A549 (cell line): ENCODE measurements at regions not wholly inside any gene's neighbourhood (a gene's known extent, or its start where the extent isn't known, plus 50 kb on each side); places are given as distances from the start of the nearest gene placed in this dataset.
A peak's percentile ranks its signal among the peaks of the same experiment; 100 is the strongest.

Experiments
- ATAC-seq, 2 experiments: fragments of 200-7000 bp in 1 of 2; fragments of >200 bp in 1 of 2; cut with Nextera tagmentation in 1 of 2; cut with Tn5 transposase in 1 of 2; 3 replicates each; pipeline versions ENCODE4 v1.8.0 to v1.9.1; 2018 to 2020; ENCODE audit warnings: mild to moderate bottlenecking in 1 of 2, moderate library complexity in 1 of 2
- CTCF ChIA-PET: fragments of 300-600 bp; sonication (Branson Sonifier 250); formaldehyde crosslinking; extraction: SDS; loops from one replicate; lab custom pipeline; 2021; ENCODE audit warnings: antibody characterized with exemption, inconsistent platforms; lab: Yijun Ruan, JAX
- POLR2A ChIA-PET: fragments of 350-600 bp; formaldehyde crosslinking; extraction: SDS; loops from one replicate; lab custom pipeline; 2021; ENCODE audit warnings: antibody characterized with exemption, inconsistent platforms; lab: Yijun Ruan, JAX
- DNase-seq, 2 experiments: peaks; one replicate each; pipeline versions ENCODE4 v3.0.0 to v3.0.0-alpha.2; 2011 to 2016; ENCODE audit warnings: low read depth in 1 of 2, low spot score in 1 of 2
- FAIRE-seq: peaks from 2 replicates; lab custom pipeline; 2011; peaks lifted over from hg19 to GRCh38; lab: Jason Lieb, UNC
- H3K27ac ChIP-seq, 2 experiments: fragments of >200 bp; sonication (Bioruptor Twin); formaldehyde crosslinking; 3 replicates each; pipeline ENCODE4 v1.5.1; 2016 to 2017
- H3K4me1 ChIP-seq: fragments of >200 bp; sonication (Bioruptor Twin); formaldehyde crosslinking; 3 replicates; pipeline ENCODE4 v1.6.1; 2016
- H3K4me2 ChIP-seq: fragments of >200 bp; sonication (Bioruptor Twin); formaldehyde crosslinking; 3 replicates; pipeline ENCODE4 v1.6.1; 2016
- H3K4me3 ChIP-seq: fragments of >200 bp; sonication (Bioruptor Twin); formaldehyde crosslinking; 3 replicates; pipeline ENCODE4 v1.5.1; 2016
- H3K9me3 ChIP-seq: fragments of >200 bp; sonication (Bioruptor Twin); formaldehyde crosslinking; 3 replicates; pipeline ENCODE4 v1.6.1; 2016
- BHLHE40 ChIP-seq: IDR thresholded peaks from 2 replicates; pipeline ENCODE4 v1.6.1; 2012; ENCODE audit warnings: low read depth, low read length, inconsistent platforms
- CBX8 ChIP-seq: fragments of 200-600 bp; sonication (generic); IDR thresholded peaks from 2 replicates; pipeline ENCODE4 v1.6.1; 2016
- CHD2 ChIP-seq: fragments of 150-350 bp; IDR thresholded peaks from 2 replicates; pipeline ENCODE4 v1.6.1; 2014; ENCODE audit warnings: low read length; ENCODE audit not compliant: partially characterized antibody
- CHD4 ChIP-seq: fragments of 200-600 bp; sonication (generic); IDR thresholded peaks from 2 replicates; pipeline ENCODE4 v1.6.1; 2016; ENCODE audit warnings: antibody characterized with exemption, mild to moderate bottlenecking, borderline replicate concordance
- FOSL2 ChIP-seq, 2 experiments: fragments of 450-650 bp in 1 of 2; fragments of >200 bp in 1 of 2; sonication (Bioruptor Twin) in 1 of 2; formaldehyde crosslinking; IDR thresholded peaks; 2 replicates each; pipeline versions ENCODE4 v1.5.0 to v1.6.1; 2016 to 2020; ENCODE audit warnings: mild to moderate bottlenecking in 1 of 2, moderate library complexity in 1 of 2
- GATA3 ChIP-seq: IDR thresholded peaks from 2 replicates; pipeline ENCODE4 v1.6.1; 2012; ENCODE audit warnings: borderline replicate concordance
- HEYL ChIP-seq: fragments of 250-450 bp; sonication (Bioruptor Pico); IDR thresholded peaks from 2 replicates; pipeline ENCODE4 v1.8.0; 2021; ENCODE audit warnings: mild to moderate bottlenecking, moderate library complexity
- HOXB13 ChIP-seq: fragments of 250-450 bp; sonication (Bioruptor Pico); IDR thresholded peaks from 2 replicates; pipeline ENCODE4 v1.5.0; 2020; ENCODE audit warnings: low read depth, mild to moderate bottlenecking, moderate library complexity
- JUNB ChIP-seq: fragments of >200 bp; sonication (Bioruptor Twin); formaldehyde crosslinking; IDR thresholded peaks from 2 replicates; pipeline ENCODE4 v1.6.1; 2016
- PHF8 ChIP-seq: fragments of 200-600 bp; sonication (generic); IDR thresholded peaks from 2 replicates; pipeline ENCODE4 v1.6.1; 2016; ENCODE audit warnings: low read depth, mild to moderate bottlenecking, antibody characterized with exemption, moderate library complexity, borderline replicate concordance
- POLR2AphosphoS2 ChIP-seq: conservative IDR thresholded peaks from 2 replicates; pipeline ENCODE4 v1.6.1; 2012; ENCODE audit warnings: low read length, improper control_type of control experiment, inconsistent platforms
- RCOR1 ChIP-seq: fragments of 150-350 bp; IDR thresholded peaks from 2 replicates; pipeline ENCODE4 v1.6.1; 2014; ENCODE audit warnings: antibody characterized with exemption, low read length, low read depth
- RNF2 ChIP-seq: fragments of 200-600 bp; sonication (generic); IDR thresholded peaks from 2 replicates; pipeline ENCODE4 v1.6.1; 2016; ENCODE audit warnings: low read depth, mild to moderate bottlenecking, antibody characterized with exemption, moderate library complexity, borderline replicate concordance
- SMC3 ChIP-seq: fragments of >200 bp; sonication (Bioruptor Twin); formaldehyde crosslinking; IDR thresholded peaks from 3 replicates; pipeline ENCODE4 v1.6.1; 2018; ENCODE audit warnings: inconsistent platforms
- SREBF2 ChIP-seq: fragments of 450-650 bp; IDR thresholded peaks from 2 replicates; pipeline ENCODE4 v1.6.1; 2014; ENCODE audit warnings: mild to moderate bottlenecking, moderate library complexity
- ZC3H11A ChIP-seq: fragments of 450-650 bp; IDR thresholded peaks from 2 replicates; pipeline ENCODE4 v1.6.1; 2014; ENCODE audit warnings: antibody characterized with exemption, mild to moderate bottlenecking
- ZFP36 ChIP-seq: fragments of 450-650 bp; IDR thresholded peaks from 2 replicates; pipeline ENCODE4 v1.6.1; 2014; ENCODE audit warnings: borderline replicate concordance; ENCODE audit not compliant: partially characterized antibody
- ZNF302 ChIP-seq: fragments of 250-450 bp; sonication (Bioruptor Pico); IDR thresholded peaks from 2 replicates; pipeline ENCODE4 v1.9.0; 2021; ENCODE audit warnings: inconsistent platforms, mild to moderate bottlenecking, moderate library complexity
- ZSCAN20 ChIP-seq: fragments of 250-450 bp; sonication (Bioruptor Pico); IDR thresholded peaks from 2 replicates; pipeline ENCODE4 v1.8.0; 2022; ENCODE audit warnings: mild to moderate bottlenecking, moderate library complexity
- WGBS: methylation state at CpG from one replicate; pipeline ENCODE4 v1.1.6; 2017; ENCODE audit errors: missing lambda C conversion rate; 5-methylcytosine and 5-hydroxymethylcytosine counted together
- TF ChIP-seq, protein P1 (sequence below): fragments of 250-450 bp; sonication (Bioruptor Pico); IDR thresholded peaks from 2 replicates; pipeline ENCODE4 v1.5.0; 2021; ENCODE audit warnings: mild to moderate bottlenecking, moderate library complexity, borderline replicate concordance
- TF ChIP-seq, protein P2 (sequence below): IDR thresholded peaks from 2 replicates; pipeline ENCODE4 v1.6.1; 2012
- TF ChIP-seq, protein P3 (sequence below): IDR thresholded peaks from 2 replicates; pipeline ENCODE4 v1.6.1; 2012; ENCODE audit warnings: low read depth, borderline replicate concordance
- TF ChIP-seq, protein P4 (sequence below): fragments of 250-450 bp; sonication (Bioruptor Pico); IDR thresholded peaks from 2 replicates; pipeline ENCODE4 v1.5.0; 2020; ENCODE audit warnings: low read depth, mild to moderate bottlenecking, moderate library complexity

DNA sequence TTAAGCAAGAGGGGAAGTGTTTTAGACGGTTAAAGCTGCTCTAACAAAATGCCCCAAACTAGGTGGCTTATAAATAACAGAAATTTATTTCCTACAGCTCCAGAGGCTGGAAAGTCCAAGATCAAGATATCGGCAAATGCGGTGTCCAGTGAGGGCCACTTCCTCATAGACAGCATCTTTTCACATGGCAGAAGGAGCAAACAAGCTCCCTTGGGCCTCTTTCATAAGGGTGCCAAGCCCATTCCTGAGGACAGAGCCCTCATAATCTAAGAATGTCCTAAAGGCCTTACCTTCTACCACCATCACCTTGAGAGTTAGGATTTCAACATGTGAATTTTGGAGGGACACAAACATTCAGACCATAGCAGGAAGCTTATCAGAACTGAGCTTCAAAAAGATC, 57.3 kb upstream of the PPP1CB start:
- TF ChIP-seq GATA3, result no peak
- H3K4me3 ChIP-seq, result no peak overlapping the region
- 92% methylated on average over 3 of the region's 3 CpGs for WGBS
- H3K4me2 ChIP-seq, result no peak overlapping the region
- FAIRE-seq (no peak), ATAC-seq (no peak), DNase-seq (no peak)
- H3K9me3 ChIP-seq, result no peaks in the 10 kb centered on the region
- ChIA-PET POLR2A (interaction anchor here (0.5 to 1.6 kb wide), 2 partner anchors 23 to 58 kb away, joined by 4 to 5 read pairs; partner anchors contain the start of gene PPP1CB), CTCF (interaction anchor here (1.2 to 2.5 kb wide), 3 partner anchors 9 to 128 kb away, joined by 6 to 10 read pairs (median 8); no protein-coding TSS in a partner anchor)
- H3K4me1 ChIP-seq, result peaks cover 14% of the 10 kb centered on the region
- H3K27ac ChIP-seq, result no peak overlapping the region; a peak in 1 of 6 replicates

DNA sequence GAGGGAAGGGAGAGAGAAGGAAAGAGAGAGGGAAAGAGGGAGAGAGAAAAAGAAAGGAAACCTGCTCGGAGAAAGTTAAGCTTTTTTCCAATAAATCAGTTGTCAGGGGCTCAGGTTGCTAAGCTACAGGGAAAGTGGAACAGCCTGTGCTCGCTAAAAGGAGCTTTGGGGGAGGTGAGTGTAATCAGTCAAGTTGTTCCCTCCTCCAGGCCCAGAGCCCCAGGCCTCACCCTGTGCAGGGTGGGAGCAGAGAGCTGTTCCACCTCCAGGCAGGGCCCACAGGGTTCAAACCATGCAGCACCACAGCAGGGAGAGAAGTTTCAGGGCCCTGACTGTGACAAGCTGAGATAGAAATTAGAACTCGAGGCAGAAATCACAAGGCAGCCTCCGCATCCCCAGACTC, 56.4 kb upstream of the PPP1CB start:
- CTCF ChIA-PET, result interaction anchor here (1.2 to 2.5 kb wide), 4 partner anchors 10 to 129 kb away, joined by 3 to 10 read pairs (median 7); no protein-coding TSS in a partner anchor
- TF ChIP-seq HOXB13 (CRISPR knock-in tag) (no peak), SMC3 (no peak)
- TF ChIP-seq, protein P1, sequence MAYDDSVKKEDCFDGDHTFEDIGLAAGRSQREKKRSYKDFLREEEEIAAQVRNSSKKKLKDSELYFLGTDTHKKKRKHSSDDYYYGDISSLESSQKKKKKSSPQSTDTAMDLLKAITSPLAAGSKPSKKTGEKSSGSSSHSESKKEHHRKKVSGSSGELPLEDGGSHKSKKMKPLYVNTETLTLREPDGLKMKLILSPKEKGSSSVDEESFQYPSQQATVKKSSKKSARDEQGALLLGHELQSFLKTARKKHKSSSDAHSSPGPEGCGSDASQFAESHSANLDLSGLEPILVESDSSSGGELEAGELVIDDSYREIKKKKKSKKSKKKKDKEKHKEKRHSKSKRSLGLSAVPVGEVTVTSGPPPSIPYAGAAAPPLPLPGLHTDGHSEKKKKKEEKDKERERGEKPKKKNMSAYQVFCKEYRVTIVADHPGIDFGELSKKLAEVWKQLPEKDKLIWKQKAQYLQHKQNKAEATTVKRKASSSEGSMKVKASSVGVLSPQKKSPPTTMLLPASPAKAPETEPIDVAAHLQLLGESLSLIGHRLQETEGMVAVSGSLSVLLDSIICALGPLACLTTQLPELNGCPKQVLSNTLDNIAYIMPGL, result no peak
- TF ChIP-seq, all 56 proteins: peak for 0
- POLR2A ChIA-PET, result interaction anchor here (1.6 kb wide), 1 partner anchor 57 kb away, joined by 4 read pairs; the partner anchor contains the start of gene PPP1CB
- ATAC-seq, result no peak
- Histone ChIP-seq H3K4me2 (peak overlapping the region; percentile 9; the same call in 1 of the 3 replicates), H3K27ac (peak overlapping the region; percentile 18 to 51; a peak in 3 of 6 replicates), H3K4me3 (no peak overlapping the region), H3K9me3 (no peaks in the 10 kb centered on the region), H3K4me1 (peaks cover 14% of the 10 kb centered on the region)
- 70% methylated on average over 4 of the region's 4 CpGs for WGBS
- no peak for DNase-seq
- no peak for FAIRE-seq

DNA sequence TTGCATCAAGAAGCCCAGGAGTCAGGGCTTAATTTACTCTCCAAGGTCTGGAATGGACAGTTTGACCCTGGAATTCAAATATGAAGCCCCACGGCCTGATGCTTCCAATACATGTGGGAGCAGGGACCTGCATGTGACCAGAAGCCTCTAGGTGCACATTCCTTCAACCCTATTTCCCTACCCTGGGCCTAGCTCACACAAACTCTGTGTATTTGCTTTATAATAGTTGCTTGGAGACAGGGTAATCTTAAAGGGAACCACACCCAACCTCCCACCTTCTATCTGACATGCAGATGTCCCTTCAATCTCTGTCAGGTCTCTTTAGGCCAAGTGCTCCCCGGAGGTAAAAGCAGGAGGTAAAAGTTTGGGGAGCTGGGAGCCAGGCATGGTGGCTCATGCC, 55.4 kb upstream of the PPP1CB start:
- Histone ChIP-seq H3K4me1 (peaks cover 13% of the 10 kb centered on the region), H3K9me3 (no peaks in the 10 kb centered on the region), H3K4me2 (no peak overlapping the region), H3K27ac (0 out of 6 replicates have a peak overlapping the region, but pooled peaks of 1 of the 2 experiments have one; percentile 9), H3K4me3 (no peak overlapping the region)
- CTCF ChIA-PET, result interaction anchor here (1.0 to 2.5 kb wide), 6 partner anchors 9 to 130 kb away, joined by 3 to 10 read pairs (median 4); no protein-coding TSS in a partner anchor
- DNase-seq, result peak in 1 of 2 experiments; percentile 22
- POLR2A ChIA-PET, result no interaction called here
- 65% methylated on average over 2 of the region's 2 CpGs for WGBS
- FAIRE-seq, result no peak
- no peak for ATAC-seq
- TF ChIP-seq RCOR1 (no peak), RNF2 (no peak), POLR2AphosphoS2 (no peak), ZNF302 (CRISPR knock-in tag) (no peak), ZC3H11A (no peak), HEYL (CRISPR knock-in tag) (no peak), ZSCAN20 (CRISPR knock-in tag) (no peak), ZFP36 (no peak), CBX8 (no peak), PHF8 (no peak), JUNB (no peak), CHD2 (no peak), SREBF2 (no peak), BHLHE40 (no peak), CHD4 (no peak), FOSL2 (IDR thresholded peaks at IDR 0.05) (no peak), FOSL2 (CRISPR knock-in tag; IDR thresholded peaks at IDR 0.05) (no peak)
- TF ChIP-seq, protein P2, sequence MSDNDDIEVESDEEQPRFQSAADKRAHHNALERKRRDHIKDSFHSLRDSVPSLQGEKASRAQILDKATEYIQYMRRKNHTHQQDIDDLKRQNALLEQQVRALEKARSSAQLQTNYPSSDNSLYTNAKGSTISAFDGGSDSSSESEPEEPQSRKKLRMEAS, result no peak
- TF ChIP-seq, protein P3, sequence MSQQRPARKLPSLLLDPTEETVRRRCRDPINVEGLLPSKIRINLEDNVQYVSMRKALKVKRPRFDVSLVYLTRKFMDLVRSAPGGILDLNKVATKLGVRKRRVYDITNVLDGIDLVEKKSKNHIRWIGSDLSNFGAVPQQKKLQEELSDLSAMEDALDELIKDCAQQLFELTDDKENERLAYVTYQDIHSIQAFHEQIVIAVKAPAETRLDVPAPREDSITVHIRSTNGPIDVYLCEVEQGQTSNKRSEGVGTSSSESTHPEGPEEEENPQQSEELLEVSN, result no peak
- TF ChIP-seq, protein P4, sequence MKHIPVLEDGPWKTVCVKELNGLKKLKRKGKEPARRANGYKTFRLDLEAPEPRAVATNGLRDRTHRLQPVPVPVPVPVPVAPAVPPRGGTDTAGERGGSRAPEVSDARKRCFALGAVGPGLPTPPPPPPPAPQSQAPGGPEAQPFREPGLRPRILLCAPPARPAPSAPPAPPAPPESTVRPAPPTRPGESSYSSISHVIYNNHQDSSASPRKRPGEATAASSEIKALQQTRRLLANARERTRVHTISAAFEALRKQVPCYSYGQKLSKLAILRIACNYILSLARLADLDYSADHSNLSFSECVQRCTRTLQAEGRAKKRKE (CRISPR knock-in tag), result no peak
- TF ChIP-seq, protein P1, result no peak
